ENCODE measurements at regions not wholly inside any gene's neighbourhood (a gene's known extent, or its start where the extent isn't known, plus 50 kb on each side); places are given as distances from the start of the nearest gene placed in this dataset.

DNA sequence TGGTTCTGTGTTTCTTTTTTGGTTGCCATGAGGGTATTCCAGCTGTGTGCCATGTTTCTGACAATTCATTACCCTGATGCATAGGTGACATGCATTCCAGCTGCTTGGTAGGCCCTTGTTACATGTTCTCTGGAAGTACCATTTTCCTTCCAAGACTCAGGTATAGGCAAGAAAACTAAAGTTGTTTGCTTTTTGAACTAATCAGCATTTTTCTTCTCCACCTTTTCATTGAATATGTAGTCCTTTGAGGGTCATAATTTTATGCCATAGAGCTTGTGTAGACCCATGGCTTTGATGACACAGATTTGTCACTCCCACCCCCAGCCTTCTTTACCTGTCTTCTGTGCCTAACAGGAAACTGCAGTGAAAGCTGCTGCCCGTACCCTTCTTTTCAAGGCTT is 339.2 kb downstream of the MED10 start:
- intact Hi-C loops (cut with micrococcal nuclease; ENCODE audit: unreplicated experiment) = no loop called here
- CTCF ChIA-PET = no interaction called here

DNA sequence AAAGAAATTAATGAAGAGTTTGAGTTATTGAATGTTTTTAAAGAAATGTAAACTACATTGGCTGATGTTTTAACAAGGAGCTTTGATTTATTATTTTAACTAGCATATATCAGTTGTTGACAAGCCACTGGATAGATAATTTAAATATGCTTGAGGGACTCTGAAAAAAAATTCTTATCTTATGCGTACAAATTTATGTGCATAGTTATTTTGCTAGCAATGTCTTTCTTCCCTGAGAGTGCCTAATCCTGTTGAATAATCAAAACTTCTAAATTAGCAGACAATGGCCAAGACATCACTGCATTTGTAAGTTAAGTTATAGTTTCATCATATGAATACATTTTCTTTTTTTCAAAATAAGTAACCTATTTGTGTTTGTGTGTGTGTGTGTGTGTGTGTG is 342.3 kb downstream of the MED10 start:
- H3K4me3 ChIP-seq (ENCODE audit: low read depth, low read length, poor library complexity, severe bottlenecking) = no peak overlapping the region
- peaks cover 5% of the 10 kb centered on the region for H3K4me1 ChIP-seq (ENCODE audit: insufficient read depth, low read length, poor library complexity, severe bottlenecking)
- H3K36me3 ChIP-seq (ENCODE audit: insufficient read depth, low read length, poor library complexity, severe bottlenecking) = no peaks in the 10 kb centered on the region
- no peak for DNase-seq (ENCODE audit: low spot score)
- ChIA-PET POLR2A (ENCODE audit: low non-redundant PET) (no interaction called here), CTCF (no interaction called here)
- no TSS peak for BruUV-seq (replicated peaks)
- no peak overlapping the region for H3K27ac ChIP-seq (ENCODE audit: low read depth, low read length, poor library complexity, severe bottlenecking)
- intact Hi-C loops (cut with micrococcal nuclease; ENCODE audit: unreplicated experiment) = no loop called here
- TF ChIP-seq CTCF (conservative IDR thresholded peaks at IDR 0.05; ENCODE audit: low read depth, low read length) = no peak
- H3K9me3 ChIP-seq (ENCODE audit: low read depth, low read length, poor library complexity, severe bottlenecking) = no peaks in the 10 kb centered on the region
- peaks cover 7% of the 10 kb centered on the region for H3K27me3 ChIP-seq (replicated peaks; ENCODE audit: insufficient read depth, low read depth, low read length, poor library complexity)

More for the DNA sequence above, 339.2 kb downstream of the MED10 start:
- Histone ChIP-seq H3K36me3 (ENCODE audit: insufficient read depth, low read length, poor library complexity, severe bottlenecking) (no peaks in the 10 kb centered on the region), H3K27me3 (replicated peaks; ENCODE audit: insufficient read depth, low read depth, low read length, poor library complexity) (peaks cover 7% of the 10 kb centered on the region), H3K4me1 (ENCODE audit: insufficient read depth, low read length, poor library complexity, severe bottlenecking) (peaks cover 5% of the 10 kb centered on the region), H3K4me3 (ENCODE audit: low read depth, low read length, poor library complexity, severe bottlenecking) (no peak overlapping the region), H3K27ac (ENCODE audit: low read depth, low read length, poor library complexity, severe bottlenecking) (no peak overlapping the region), H3K9me3 (ENCODE audit: low read depth, low read length, poor library complexity, severe bottlenecking) (no peaks in the 10 kb centered on the region)
- no peak for DNase-seq (ENCODE audit: low spot score)
- BruUV-seq (replicated peaks) = no TSS peak
- POLR2A ChIA-PET (ENCODE audit: low non-redundant PET) = no interaction called here
- TF ChIP-seq CTCF (conservative IDR thresholded peaks at IDR 0.05; ENCODE audit: low read depth, low read length) = no peak

DNA sequence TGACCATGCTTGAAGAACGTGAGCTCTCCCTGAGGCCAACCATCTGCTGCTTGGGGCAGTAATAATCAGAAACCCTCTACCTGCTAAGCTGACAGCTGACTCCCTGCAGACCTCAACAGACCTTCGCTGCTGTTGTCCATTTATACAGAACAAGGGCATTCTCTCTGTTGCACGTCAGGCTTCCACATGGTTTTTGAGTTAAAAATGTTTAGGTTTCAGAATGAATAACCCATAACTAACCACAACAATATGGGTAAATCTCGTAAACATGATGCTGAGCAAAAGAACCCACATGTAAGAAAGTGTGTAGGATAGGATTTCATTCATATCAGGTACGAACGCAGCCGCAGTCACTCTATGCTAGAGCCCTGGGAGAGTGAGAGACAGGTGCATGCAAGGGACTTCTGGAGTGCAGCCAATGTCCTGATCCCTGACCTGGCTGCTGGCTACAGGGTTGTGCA is 348.5 kb downstream of the MED10 start:
- ChIA-PET POLR2A (ENCODE audit: low non-redundant PET) (no interaction called here), CTCF (no interaction called here)
- no TSS peak for BruUV-seq (replicated peaks)
- H3K27ac ChIP-seq (ENCODE audit: low read depth, low read length, poor library complexity, severe bottlenecking) = no peak overlapping the region
- no peak overlapping the region for H3K4me3 ChIP-seq (ENCODE audit: low read depth, low read length, poor library complexity, severe bottlenecking)
- H3K27me3 ChIP-seq (replicated peaks; ENCODE audit: insufficient read depth, low read depth, low read length, poor library complexity) = no peaks in the 10 kb centered on the region
- H3K9me3 ChIP-seq (ENCODE audit: low read depth, low read length, poor library complexity, severe bottlenecking) = no peaks in the 10 kb centered on the region
- H3K36me3 ChIP-seq (ENCODE audit: insufficient read depth, low read length, poor library complexity, severe bottlenecking) = no peaks in the 10 kb centered on the region
- intact Hi-C loops (cut with micrococcal nuclease; ENCODE audit: unreplicated experiment) = no loop called here
- no peaks in the 10 kb centered on the region for H3K4me1 ChIP-seq (ENCODE audit: insufficient read depth, low read length, poor library complexity, severe bottlenecking)
- DNase-seq (ENCODE audit: low spot score) = no peak
- no peak for TF ChIP-seq EZH2 (IDR thresholded peaks at IDR 0.05; ENCODE audit: borderline replicate concordance, low read depth, low read length, poor library complexity, severe bottlenecking)
- no peak for TF ChIP-seq CTCF (conservative IDR thresholded peaks at IDR 0.05; ENCODE audit: low read depth, low read length)
